Activated CD4-positive, alpha-beta memory T cell treated with anti-CD3 and anti-CD28 coated beads for 36 hours (primary cell): ENCODE measurements at regions not wholly inside any gene's neighbourhood (a gene's known extent, or its start where the extent isn't known, plus 50 kb on each side); places are given as distances from the start of the nearest gene placed in this dataset.
A peak's percentile ranks its signal among the peaks of the same experiment; 100 is the strongest.

Source experiments
- CTCF ChIA-PET: fragments of 350-600 bp; sonication (Branson Sonifier 250); formaldehyde crosslinking; loops from one replicate; lab custom pipeline; 2021; ENCODE audit warnings: antibody characterized with exemption, inconsistent platforms; lab: Charles Lee
- POLR2A ChIA-PET: fragments of 350-600 bp; sonication (Branson Sonifier 250); formaldehyde crosslinking; loops from one replicate; lab custom pipeline; 2021; ENCODE audit warnings: antibody characterized with exemption; lab: Charles Lee
- DNase-seq: peaks from one replicate; pipeline ENCODE4 v3.0.0-alpha.2; 2020
- H3K27ac Mint-ChIP-seq: one replicate; pipeline ENCODE4 v1.8.0; 2021; ENCODE audit warnings: mixed read lengths
- H3K27me3 Mint-ChIP-seq: one replicate; pipeline ENCODE4 v1.8.0; 2021; ENCODE audit warnings: mixed read lengths
- H3K36me3 Mint-ChIP-seq: one replicate; pipeline ENCODE4 v1.8.0; 2021; ENCODE audit warnings: mixed read lengths
- H3K4me1 Mint-ChIP-seq: one replicate; pipeline ENCODE4 v1.8.0; 2021; ENCODE audit warnings: low read depth, mixed read lengths
- H3K4me3 Mint-ChIP-seq: one replicate; pipeline ENCODE4 v1.8.0; 2021; ENCODE audit warnings: mild to moderate bottlenecking, mixed read lengths
- H3K9me3 Mint-ChIP-seq: one replicate; pipeline ENCODE4 v1.8.0; 2021; ENCODE audit warnings: mixed read lengths
- intact Hi-C: fragments of 100-400 bp; cut with micrococcal nuclease; formaldehyde crosslinking; loops from one replicate; pipeline ENCODE4 v1.15.1; 2023

DNA sequence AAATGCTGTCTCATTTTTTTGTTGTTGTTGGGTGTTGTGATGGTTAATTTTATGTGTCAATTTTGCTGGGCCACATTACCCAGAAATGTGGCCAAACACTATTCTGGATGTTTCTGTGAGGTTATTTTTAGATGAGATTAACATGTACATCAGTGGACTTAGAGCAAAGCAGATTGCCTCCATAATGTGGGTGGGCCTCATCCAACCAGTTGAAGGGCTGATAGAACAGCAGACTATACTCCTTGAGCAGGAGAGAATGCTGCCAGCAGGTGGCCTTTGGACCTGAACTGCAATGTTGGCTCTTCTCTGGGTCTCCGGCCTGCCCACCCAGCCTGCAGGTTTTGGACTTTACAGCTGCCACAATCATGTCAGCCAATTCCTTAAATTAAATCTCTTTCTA is 169.0 kb downstream of the FTCDNL1 start:
- H3K36me3 Mint-ChIP-seq: no peaks in the 10 kb centered on the region
- CTCF ChIA-PET: no interaction called here
- no peak overlapping the region for H3K4me3 Mint-ChIP-seq
- no peaks in the 10 kb centered on the region for H3K9me3 Mint-ChIP-seq
- H3K27ac Mint-ChIP-seq: no peak overlapping the region
- intact Hi-C loops: no loop called here
- POLR2A ChIA-PET: no interaction called here
- H3K27me3 Mint-ChIP-seq: no peaks in the 10 kb centered on the region
- peaks cover 6% of the 10 kb centered on the region for H3K4me1 Mint-ChIP-seq
- no peak for DNase-seq

- no peaks in the 10 kb centered on the region for H3K9me3 Mint-ChIP-seq
- ChIA-PET POLR2A (no interaction called here), CTCF (no interaction called here)
- intact Hi-C loops: no loop called here
- DNase-seq: no peak
- peaks cover 6% of the 10 kb centered on the region for H3K4me1 Mint-ChIP-seq
- H3K4me3 Mint-ChIP-seq: no peak overlapping the region
- H3K36me3 Mint-ChIP-seq: no peaks in the 10 kb centered on the region
- no peaks in the 10 kb centered on the region for H3K27me3 Mint-ChIP-seq
- H3K27ac Mint-ChIP-seq: no peak overlapping the region
Measured at GRCh38 chr2:199680482-199680881, 170.5 kb downstream of the FTCDNL1 start.

- Mint-ChIP-seq H3K36me3 (no peaks in the 10 kb centered on the region), H3K4me1 (peaks cover 1% of the 10 kb centered on the region)
- CTCF ChIA-PET: no interaction called here
Measured at GRCh38 chr2:199679883-199680282, 171.1 kb downstream of the FTCDNL1 start.

DNA sequence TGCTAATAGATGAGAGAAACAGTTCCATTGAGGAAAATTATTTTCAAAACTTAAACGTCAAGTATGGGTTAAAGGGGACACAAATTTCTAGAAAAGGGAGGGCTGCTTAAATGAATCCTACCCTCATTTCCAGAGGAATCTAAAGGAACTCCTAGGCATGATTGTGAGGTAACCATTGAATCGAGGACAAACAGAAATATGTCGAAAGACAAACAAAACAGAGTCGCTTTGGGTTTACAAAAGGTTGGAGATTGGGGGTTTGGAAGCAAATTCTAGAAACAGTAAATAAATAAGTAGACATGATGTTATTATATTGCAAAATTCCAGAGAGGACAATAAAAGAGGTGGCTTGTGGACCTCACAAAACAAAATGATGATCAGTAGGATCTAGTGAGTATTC is 173.1 kb downstream of the FTCDNL1 start:
- ChIA-PET CTCF (no interaction called here), POLR2A (no interaction called here)
- intact Hi-C loops: no loop called here
- Mint-ChIP-seq H3K9me3 (no peaks in the 10 kb centered on the region), H3K4me3 (no peak overlapping the region), H3K4me1 (no peaks in the 10 kb centered on the region), H3K27me3 (no peaks in the 10 kb centered on the region), H3K27ac (no peak overlapping the region), H3K36me3 (no peaks in the 10 kb centered on the region)
- DNase-seq: no peak

More at GRCh38 chr2:199679883-199680282, 171.1 kb downstream of the FTCDNL1 start:
- H3K27me3 Mint-ChIP-seq: no peaks in the 10 kb centered on the region
- no peaks in the 10 kb centered on the region for H3K9me3 Mint-ChIP-seq
- no peak for DNase-seq
- no peak overlapping the region for H3K4me3 Mint-ChIP-seq
- no peak overlapping the region for H3K27ac Mint-ChIP-seq
- POLR2A ChIA-PET: no interaction called here
- intact Hi-C loops: no loop called here

GRCh38 chr2:199668645-199669044 is 182.3 kb downstream of the FTCDNL1 start:
- no peaks in the 10 kb centered on the region for H3K36me3 Mint-ChIP-seq
- no peak overlapping the region for H3K27ac Mint-ChIP-seq
- H3K4me3 Mint-ChIP-seq: no peak overlapping the region
- no peak for DNase-seq
- intact Hi-C loops: no loop called here
- ChIA-PET POLR2A (no interaction called here), CTCF (no interaction called here)
- H3K27me3 Mint-ChIP-seq: no peaks in the 10 kb centered on the region
- no peaks in the 10 kb centered on the region for H3K9me3 Mint-ChIP-seq
- no peaks in the 10 kb centered on the region for H3K4me1 Mint-ChIP-seq

GRCh38 chr2:199663157-199663556 is 187.8 kb downstream of the FTCDNL1 start:
- ChIA-PET CTCF (no interaction called here), POLR2A (no interaction called here)
- Mint-ChIP-seq H3K27ac (no peak overlapping the region), H3K4me3 (no peak overlapping the region), H3K4me1 (no peaks in the 10 kb centered on the region), H3K9me3 (no peaks in the 10 kb centered on the region), H3K36me3 (no peaks in the 10 kb centered on the region), H3K27me3 (peaks cover 17% of the 10 kb centered on the region)
- intact Hi-C loops: no loop called here
- no peak for DNase-seq

- ChIA-PET POLR2A (no interaction called here), CTCF (no interaction called here)
- Mint-ChIP-seq H3K27ac (no peak overlapping the region), H3K4me3 (no peak overlapping the region), H3K4me1 (no peaks in the 10 kb centered on the region), H3K27me3 (peaks cover 24% of the 10 kb centered on the region), H3K36me3 (no peaks in the 10 kb centered on the region), H3K9me3 (peaks cover 1% of the 10 kb centered on the region)
- no peak for DNase-seq
- intact Hi-C loops: no loop called here
Measured at GRCh38 chr2:199662255-199662654, 188.7 kb downstream of the FTCDNL1 start.

- Mint-ChIP-seq H3K9me3 (peaks cover 7% of the 10 kb centered on the region), H3K4me3 (no peak overlapping the region), H3K27ac (no peak overlapping the region), H3K27me3 (peaks cover 28% of the 10 kb centered on the region), H3K36me3 (peaks cover 2% of the 10 kb centered on the region), H3K4me1 (no peaks in the 10 kb centered on the region)
- ChIA-PET CTCF (no interaction called here), POLR2A (no interaction called here)
- intact Hi-C loops: no loop called here
- DNase-seq: no peak
Measured at GRCh38 chr2:199660167-199660566, 190.8 kb downstream of the FTCDNL1 start.

- intact Hi-C loops: no loop called here
Measured at GRCh38 chr2:199659207-199659606, 191.8 kb downstream of the FTCDNL1 start.

DNA sequence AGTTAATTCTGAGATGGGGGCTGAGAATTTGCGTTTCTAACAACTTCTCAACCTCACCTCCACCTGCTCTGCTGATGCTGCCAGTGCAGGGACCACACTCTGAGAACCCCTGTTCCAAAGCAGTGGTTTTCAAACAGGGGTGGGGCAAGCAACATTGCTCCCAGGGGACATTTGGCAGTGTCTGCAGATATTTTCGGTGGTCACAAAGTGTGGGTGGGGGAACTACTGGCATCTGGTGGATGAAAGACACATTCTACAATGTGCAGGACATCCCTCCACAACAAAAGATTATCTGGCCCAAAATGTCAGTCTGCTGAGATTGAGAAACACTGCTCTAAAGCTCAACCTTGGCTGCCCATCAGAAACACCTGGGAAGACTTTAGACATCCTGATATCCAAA is 188.7 kb upstream of the SATB2 start:
- ChIA-PET POLR2A (no interaction called here), CTCF (no interaction called here)
- DNase-seq: no peak
- H3K27me3 Mint-ChIP-seq: peaks cover 4% of the 10 kb centered on the region
- no peaks in the 10 kb centered on the region for H3K4me1 Mint-ChIP-seq
- no peak overlapping the region for H3K27ac Mint-ChIP-seq
- H3K36me3 Mint-ChIP-seq: no peaks in the 10 kb centered on the region
- no peak overlapping the region for H3K4me3 Mint-ChIP-seq
- intact Hi-C loops: no loop called here
- H3K9me3 Mint-ChIP-seq: no peaks in the 10 kb centered on the region

More at GRCh38 chr2:199659207-199659606, 191.8 kb downstream of the FTCDNL1 start:
- DNase-seq: peak; percentile 10
- Mint-ChIP-seq H3K4me3 (no peak overlapping the region), H3K4me1 (no peaks in the 10 kb centered on the region), H3K9me3 (peaks cover 10% of the 10 kb centered on the region), H3K27me3 (peaks cover 28% of the 10 kb centered on the region), H3K36me3 (peaks cover 2% of the 10 kb centered on the region), H3K27ac (no peak overlapping the region)
- CTCF ChIA-PET: interaction anchor here (0.5 kb wide), 1 partner anchor 141 kb away, joined by 4 read pairs; no protein-coding TSS in a partner anchor
- POLR2A ChIA-PET: no interaction called here

- no peaks in the 10 kb centered on the region for H3K9me3 Mint-ChIP-seq
- POLR2A ChIA-PET: no interaction called here
- no peaks in the 10 kb centered on the region for H3K27me3 Mint-ChIP-seq
- H3K4me3 Mint-ChIP-seq: no peak overlapping the region
- no peaks in the 10 kb centered on the region for H3K36me3 Mint-ChIP-seq
- no peaks in the 10 kb centered on the region for H3K4me1 Mint-ChIP-seq
- intact Hi-C loops: no loop called here
- CTCF ChIA-PET: no interaction called here
- no peak overlapping the region for H3K27ac Mint-ChIP-seq
- DNase-seq: no peak
Measured at GRCh38 chr2:199631129-199631528, 173.4 kb upstream of the SATB2 start.

DNA sequence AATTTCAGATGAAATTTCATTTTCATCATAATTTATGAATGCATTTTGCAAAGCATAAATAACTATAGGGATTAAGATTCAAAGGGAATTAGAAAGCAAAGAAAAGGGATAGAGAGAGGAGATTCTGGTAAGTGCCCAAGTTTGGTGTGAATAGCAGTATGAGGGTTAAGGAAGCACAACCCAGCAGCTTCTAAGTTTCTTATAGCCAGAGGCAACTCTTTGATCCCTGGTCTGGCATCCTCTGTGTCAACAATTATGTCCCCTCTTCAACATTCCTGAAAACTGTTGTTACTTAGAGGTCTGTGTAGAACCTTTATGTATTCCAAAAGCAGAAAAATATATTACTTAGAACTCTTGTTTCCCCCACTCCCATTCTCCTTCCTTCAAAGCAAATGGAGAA is 171.6 kb upstream of the SATB2 start:
- H3K27me3 Mint-ChIP-seq: peaks cover 9% of the 10 kb centered on the region
- POLR2A ChIA-PET: no interaction called here
- no peaks in the 10 kb centered on the region for H3K9me3 Mint-ChIP-seq
- no peak for DNase-seq
- H3K4me1 Mint-ChIP-seq: no peaks in the 10 kb centered on the region
- intact Hi-C loops: no loop called here
- no peaks in the 10 kb centered on the region for H3K36me3 Mint-ChIP-seq
- no peak overlapping the region for H3K4me3 Mint-ChIP-seq
- CTCF ChIA-PET: no interaction called here
- H3K27ac Mint-ChIP-seq: no peak overlapping the region

- CTCF ChIA-PET: no interaction called here
- intact Hi-C loops: no loop called here
- Mint-ChIP-seq H3K27me3 (peaks cover 9% of the 10 kb centered on the region), H3K9me3 (no peaks in the 10 kb centered on the region), H3K36me3 (no peaks in the 10 kb centered on the region), H3K4me1 (no peaks in the 10 kb centered on the region), H3K27ac (no peak overlapping the region), H3K4me3 (no peak overlapping the region)
- POLR2A ChIA-PET: no interaction called here
- DNase-seq: no peak
Measured at GRCh38 chr2:199627417-199627816, 169.7 kb upstream of the SATB2 start.
